ENCODE measurements at regions not wholly inside any gene's neighbourhood (a gene's known extent, or its start where the extent isn't known, plus 50 kb on each side); places are given as distances from the start of the nearest gene placed in this dataset.

- no peak overlapping the region for H3K4me3 ChIP-seq
- TF ChIP-seq CTCF (IDR thresholded peaks at IDR 0.05), result no peak
- no peak for TF ChIP-seq POLR2A (IDR thresholded peaks at IDR 0.05)
- no peak for DNase-seq
- 82 to 86% (median 84%) methylated on average over 3 to 16 of the region's 16 CpGs for WGBS, 4 donors
- intact Hi-C loops (cut with DNase I), result no loop called here
- H3K27ac ChIP-seq, result no peak overlapping the region
- no peaks in the 10 kb centered on the region for H3K27me3 ChIP-seq
- no peaks in the 10 kb centered on the region for H3K36me3 ChIP-seq (replicated peaks in 1 of 2)
- H3K4me1 ChIP-seq (replicated peaks in 1 of 2), result no peaks in the 10 kb centered on the region
- H3K9me3 ChIP-seq (replicated peaks in 1 of 3), result no peaks in the 10 kb centered on the region
These were observed 1266.0 kb downstream of the BRD1 start for GRCh38 chr22:48561676-48562075.

GRCh38 chr22:48560836-48561235 lies 1266.8 kb downstream of the BRD1 start:
- H3K9me3 ChIP-seq (replicated peaks in 1 of 3), result no peaks in the 10 kb centered on the region
- H3K36me3 ChIP-seq (replicated peaks in 1 of 2), result no peaks in the 10 kb centered on the region
- WGBS, 4 donors, result 79 to 85% (median 81%) methylated on average over 4 to 5 of the region's 5 CpGs
- no peak for DNase-seq
- TF ChIP-seq CTCF (IDR thresholded peaks at IDR 0.05) (no peak), POLR2A (IDR thresholded peaks at IDR 0.05) (no peak)
- no peak overlapping the region for H3K4me3 ChIP-seq
- intact Hi-C loops (cut with DNase I), result no loop called here
- H3K27me3 ChIP-seq, result no peaks in the 10 kb centered on the region
- no peak overlapping the region for H3K27ac ChIP-seq
- no peaks in the 10 kb centered on the region for H3K4me1 ChIP-seq (replicated peaks in 1 of 2)

GRCh38 chr22:48560389-48560751 lies 1267.3 kb downstream of the BRD1 start:
- H3K4me1 ChIP-seq (replicated peaks in 1 of 2), result no peaks in the 10 kb centered on the region
- WGBS, 4 donors, result 74 to 85% (median 82%) methylated on average over 8 to 9 of the region's 9 CpGs
- no peak for TF ChIP-seq CTCF (IDR thresholded peaks at IDR 0.05)
- TF ChIP-seq POLR2A (IDR thresholded peaks at IDR 0.05), result no peak
- H3K36me3 ChIP-seq (replicated peaks in 1 of 2), result no peaks in the 10 kb centered on the region
- intact Hi-C loops (cut with DNase I), result no loop called here
- H3K4me3 ChIP-seq, result no peak overlapping the region
- H3K9me3 ChIP-seq (replicated peaks in 1 of 3), result no peaks in the 10 kb centered on the region
- no peaks in the 10 kb centered on the region for H3K27me3 ChIP-seq
- no peak for DNase-seq
- H3K27ac ChIP-seq, result no peak overlapping the region

GRCh38 chr22:48559647-48560388 lies 1267.9 kb downstream of the BRD1 start:
- 74 to 80% (median 75%) methylated on average over 28 to 38 of the region's 38 CpGs for WGBS, 4 donors
- H3K9me3 ChIP-seq (replicated peaks in 1 of 3), result no peaks in the 10 kb centered on the region
- H3K4me3 ChIP-seq, result no peak overlapping the region
- DNase-seq, result no peak
- no peaks in the 10 kb centered on the region for H3K27me3 ChIP-seq
- no peak overlapping the region for H3K27ac ChIP-seq
- intact Hi-C loops (cut with DNase I), result no loop called here
- H3K4me1 ChIP-seq (replicated peaks in 1 of 2), result no peaks in the 10 kb centered on the region
- no peaks in the 10 kb centered on the region for H3K36me3 ChIP-seq (replicated peaks in 1 of 2)
- TF ChIP-seq CTCF (IDR thresholded peaks at IDR 0.05) (no peak), POLR2A (IDR thresholded peaks at IDR 0.05) (no peak)

Measured in adrenal gland (tissue), 9 donors.